HG03135 (cell line): ENCODE measurements at regions not wholly inside any gene's neighbourhood (a gene's known extent, or its start where the extent isn't known, plus 50 kb on each side); places are given as distances from the start of the nearest gene placed in this dataset.

ENCODE experiments used
- ATAC-seq: cut with Tn5 transposase; IDR thresholded peaks from one replicate; pipeline ENCODE4 v1.9.1; 2021; ENCODE audit warnings: mild to moderate bottlenecking, moderate library complexity; ENCODE audit not compliant: unreplicated experiment

- ATAC-seq: no peak
Observed at GRCh38 chr12:47561746-47562145, 144.1 kb downstream of the RPAP3 start.

- no peak for ATAC-seq
Observed at GRCh38 chr12:47560415-47560814, 145.4 kb downstream of the RPAP3 start.

DNA sequence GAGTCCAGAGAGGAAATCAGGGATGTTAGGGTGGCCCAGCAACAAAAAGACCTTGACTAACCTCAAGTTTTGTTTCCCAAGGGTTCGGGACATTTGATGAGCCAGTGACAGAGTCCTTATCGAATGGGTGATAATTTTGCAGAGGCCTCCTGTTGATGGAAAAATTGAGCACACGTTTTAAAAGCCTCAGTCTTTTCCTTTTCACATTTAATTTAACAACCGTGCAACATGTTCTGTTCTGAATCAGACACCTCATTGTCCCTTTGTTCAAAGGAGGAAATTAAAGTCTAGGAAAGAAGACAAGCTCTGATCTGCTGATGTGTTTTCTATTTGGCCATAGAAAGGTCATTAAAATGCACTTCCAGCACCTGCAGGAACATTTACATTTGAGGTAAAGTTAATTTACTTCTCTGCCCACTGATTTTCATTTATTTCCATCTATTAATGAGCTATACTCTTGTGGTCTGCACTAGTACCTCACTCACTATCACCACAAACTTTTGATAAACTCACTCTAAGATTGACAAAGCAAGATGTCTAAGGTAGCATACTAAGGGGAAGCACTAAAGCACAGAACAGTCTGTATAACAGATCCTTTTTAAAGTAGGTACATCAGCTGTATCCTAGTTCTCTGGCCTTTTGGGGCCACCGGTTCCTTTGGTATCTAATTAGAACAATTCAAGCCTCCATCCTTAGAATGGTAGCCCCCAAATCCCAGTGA lies 147.0 kb downstream of the RPAP3 start:
- ATAC-seq: no peak

DNA sequence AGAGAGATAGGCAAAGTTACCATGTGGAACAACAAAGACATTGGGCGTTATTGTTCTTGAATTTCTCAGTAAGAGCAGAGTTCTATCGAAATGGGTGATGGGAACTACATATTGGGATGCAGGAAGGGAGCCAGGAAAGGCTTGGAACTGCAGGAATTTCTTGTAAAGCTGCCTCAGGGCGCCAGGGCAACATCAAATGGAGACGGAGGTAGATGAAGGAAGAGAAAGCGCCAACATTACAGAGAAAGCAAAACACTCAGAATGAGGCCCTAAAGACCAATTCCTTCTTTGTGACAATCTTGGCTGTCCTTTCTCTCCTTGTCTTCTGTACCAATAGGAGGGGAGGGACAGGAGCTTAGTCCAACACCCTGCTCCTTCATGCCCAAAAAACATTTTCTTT lies 148.4 kb downstream of the RPAP3 start:
- ATAC-seq: no peak

- no peak for ATAC-seq
Observed at GRCh38 chr12:47556261-47557030, 149.4 kb downstream of the RPAP3 start.

DNA sequence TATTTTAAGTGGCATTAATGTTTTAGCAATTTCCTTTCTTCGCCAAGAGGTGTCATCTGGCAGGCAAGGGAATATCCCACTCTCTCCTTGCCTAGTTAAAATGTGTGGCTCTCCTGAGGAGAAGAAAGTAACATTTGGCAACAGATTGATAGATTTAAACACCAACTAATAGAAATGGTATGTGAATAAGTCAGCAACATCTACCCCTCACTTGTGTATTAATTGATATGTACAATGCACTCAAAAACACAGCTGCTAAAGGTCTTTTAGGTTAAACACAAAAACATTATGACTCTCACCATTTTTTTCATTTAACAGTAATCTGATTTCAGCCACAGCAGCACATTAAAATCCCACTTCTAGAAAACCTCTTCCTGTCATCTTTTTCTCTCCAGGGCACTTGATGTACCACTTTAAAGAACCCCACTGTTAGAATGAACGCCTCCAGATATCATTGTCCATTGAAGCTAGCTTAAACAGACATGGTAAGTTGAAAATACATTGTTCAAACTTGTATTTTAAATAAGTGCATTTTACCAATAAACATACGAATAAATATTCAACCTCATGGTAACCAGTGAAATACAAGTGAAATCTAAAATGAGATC lies 151.7 kb downstream of the RPAP3 start:
- ATAC-seq: no peak

DNA sequence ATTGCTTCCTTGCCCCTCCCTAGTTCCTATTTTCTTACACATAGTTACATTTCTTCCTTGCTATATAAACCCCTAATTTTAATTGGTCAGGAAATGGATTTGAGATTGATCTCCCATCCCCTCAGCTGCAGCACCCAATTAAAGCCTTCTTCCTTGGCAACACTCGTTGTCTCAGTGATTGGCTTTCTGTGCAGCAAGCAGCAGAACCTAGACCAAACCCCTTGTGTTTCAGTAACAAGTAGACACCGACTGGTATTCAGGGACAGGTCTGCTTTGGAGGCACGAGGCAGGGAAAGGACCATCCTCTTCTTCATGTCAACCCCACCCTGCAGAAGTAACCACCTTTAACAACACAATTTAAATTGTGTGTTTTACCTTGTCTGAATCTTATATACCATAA lies 152.6 kb downstream of the RPAP3 start:
- ATAC-seq: no peak

DNA sequence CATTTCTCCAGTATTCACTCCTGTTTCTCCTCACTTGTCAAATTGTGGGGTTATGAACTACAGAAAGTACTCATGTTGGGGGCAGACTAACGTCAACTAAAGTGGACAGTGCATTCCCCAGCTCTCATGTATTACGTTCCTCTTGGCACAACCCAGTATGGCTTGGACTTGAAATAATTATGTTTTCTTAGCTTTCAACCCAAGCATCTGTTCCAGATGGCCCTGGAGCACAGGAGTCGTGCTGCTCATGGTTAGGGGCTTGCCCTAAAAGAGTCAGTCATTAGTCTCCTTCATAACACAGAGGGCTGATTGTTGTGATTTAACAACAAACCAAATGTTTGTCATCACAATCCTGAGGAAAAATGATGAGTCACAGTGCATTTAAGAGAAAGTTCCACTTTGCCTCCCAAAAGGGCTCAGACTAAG lies 154.4 kb downstream of the RPAP3 start:
- no peak for ATAC-seq

- no peak for ATAC-seq
Observed at GRCh38 chr12:47549258-47549657, 156.6 kb downstream of the RPAP3 start.

- ATAC-seq: no peak
Observed at GRCh38 chr12:47548401-47548800, 157.4 kb downstream of the RPAP3 start.

GRCh38 chr12:47547077-47547476 lies 158.8 kb downstream of the RPAP3 start:
- ATAC-seq: no peak

DNA sequence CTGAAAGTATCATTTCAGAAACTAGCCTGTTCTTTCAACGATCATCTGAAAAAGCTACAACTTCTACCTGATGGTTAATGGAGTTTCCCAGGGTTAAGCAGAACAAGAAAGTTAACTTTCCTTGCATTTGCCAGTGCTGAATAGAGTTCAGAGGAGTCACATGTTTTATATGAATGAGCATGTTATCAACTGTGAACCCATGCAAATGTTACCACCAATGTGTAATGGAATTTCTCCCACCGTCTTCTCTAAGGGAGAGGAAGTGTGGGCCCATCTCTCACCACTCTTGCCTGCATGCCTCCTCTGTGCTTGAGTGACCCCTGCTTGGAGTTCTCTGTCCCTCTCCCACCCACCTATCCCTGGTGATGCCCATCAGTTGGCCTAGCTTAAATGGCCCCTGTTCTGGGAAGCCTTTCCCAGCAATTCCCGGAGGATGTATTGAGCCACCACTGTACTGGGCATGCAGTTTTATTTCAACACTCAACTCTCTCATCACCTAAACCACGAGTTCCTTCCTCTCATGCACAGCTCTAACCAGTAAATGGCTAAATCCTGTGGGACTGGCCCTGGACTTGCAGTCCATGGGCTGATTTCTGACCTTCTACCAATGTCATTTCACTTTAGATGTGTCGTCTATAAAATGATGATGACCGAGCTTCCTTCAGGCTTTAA lies 159.8 kb downstream of the RPAP3 start:
- no peak for ATAC-seq

GRCh38 chr12:47534695-47535094 lies 171.1 kb downstream of the RPAP3 start:
- no peak for ATAC-seq

DNA sequence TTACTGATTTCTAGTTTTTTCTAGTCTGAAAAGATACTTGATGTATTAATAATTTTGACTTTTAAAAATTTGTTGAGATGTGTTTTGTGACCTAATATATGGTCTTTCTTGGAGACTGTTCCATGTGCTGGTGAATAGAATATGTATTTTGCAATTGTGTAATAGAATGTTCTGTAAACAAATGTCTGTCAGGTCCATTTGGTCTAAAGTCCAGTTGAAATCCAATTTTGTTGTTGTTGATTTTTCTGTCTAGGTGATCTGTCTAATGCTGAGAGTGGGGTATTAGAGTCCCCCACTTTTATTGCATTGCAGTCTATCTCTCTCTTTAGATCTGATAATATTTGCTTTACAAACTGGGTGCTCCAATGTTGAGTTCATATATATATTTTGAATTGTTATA lies 175.8 kb downstream of the RPAP3 start:
- ATAC-seq: no peak

- no peak for ATAC-seq
Observed at GRCh38 chr12:47527816-47528215, 178.0 kb downstream of the RPAP3 start.

DNA sequence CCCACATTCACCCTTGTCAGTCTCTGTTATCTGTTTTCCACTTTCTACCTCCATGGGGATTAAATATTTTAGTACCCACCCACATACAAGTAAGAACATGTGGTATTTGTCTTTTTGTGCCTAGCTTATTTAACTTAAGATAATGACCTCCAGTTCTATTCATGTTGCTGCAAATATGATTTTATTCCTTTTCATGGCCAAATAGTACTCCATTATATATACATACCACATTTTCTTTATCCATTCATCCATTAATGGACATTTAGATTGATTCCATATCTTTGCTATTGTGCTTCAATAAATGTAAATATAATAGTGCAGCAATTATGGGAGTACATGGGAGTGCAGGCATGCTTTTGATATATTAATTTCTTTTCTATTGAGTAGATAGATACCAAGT lies 185.8 kb downstream of the RPAP3 start:
- ATAC-seq: no peak

DNA sequence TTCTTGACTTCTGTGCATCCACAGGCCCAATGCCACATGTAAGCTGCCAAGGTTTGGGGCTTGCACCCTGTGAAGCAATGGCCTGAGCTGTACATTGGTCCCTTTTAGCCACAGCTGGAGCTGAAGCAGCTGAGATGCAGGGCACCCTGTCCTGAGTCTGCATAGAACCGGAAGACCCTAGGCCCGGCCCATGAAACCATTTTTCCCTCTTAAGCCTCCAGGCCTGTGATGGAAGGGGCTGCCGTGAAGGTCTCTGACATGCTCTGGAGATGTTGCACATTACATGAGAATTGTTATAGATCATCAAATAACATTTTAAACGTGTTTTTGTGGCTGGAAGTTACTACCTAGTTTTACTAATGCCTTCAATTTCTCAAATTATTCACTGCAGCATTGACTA lies 188.7 kb downstream of the RPAP3 start:
- no peak for ATAC-seq

DNA sequence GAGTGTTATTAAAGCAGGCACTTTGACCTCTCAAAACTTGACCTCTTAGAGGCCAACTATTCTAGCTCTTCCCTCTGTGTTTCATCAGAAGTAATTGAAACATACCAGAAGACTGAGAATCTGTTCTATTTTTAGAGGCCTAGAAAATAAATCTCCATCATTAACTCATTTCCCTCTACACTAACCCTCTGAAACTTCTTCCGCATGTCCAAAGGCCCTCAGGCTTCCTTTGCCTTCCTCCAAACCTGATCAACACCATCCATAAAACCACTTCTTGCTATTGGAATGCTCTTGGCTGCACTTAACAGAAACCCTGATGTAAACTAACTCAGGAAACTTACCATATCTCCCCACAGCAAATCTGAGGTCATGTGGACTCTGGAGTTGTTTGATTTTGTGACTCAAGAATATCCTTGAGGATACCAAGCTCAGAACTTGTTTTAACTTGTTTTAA lies 196.4 kb downstream of the RPAP3 start:
- no peak for ATAC-seq

DNA sequence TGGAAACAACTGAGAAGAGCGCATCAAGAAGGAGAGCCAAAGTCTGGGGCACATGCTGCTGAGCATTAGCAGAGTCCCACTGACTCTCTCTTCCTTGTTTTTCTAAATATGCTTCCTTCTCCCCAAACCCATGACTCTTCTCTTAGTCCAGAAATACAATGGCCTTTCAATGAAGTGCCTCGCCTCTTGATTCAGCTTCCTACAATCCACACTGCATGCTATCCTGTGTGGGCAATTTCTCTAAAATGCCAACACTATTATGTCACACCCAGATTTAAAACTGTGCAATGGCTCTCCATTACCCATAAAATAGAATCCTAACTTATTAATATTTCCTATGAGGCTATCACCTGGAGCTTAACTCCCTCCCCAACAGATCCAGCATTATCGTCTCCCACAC lies 198.6 kb downstream of the RPAP3 start:
- no peak for ATAC-seq

DNA sequence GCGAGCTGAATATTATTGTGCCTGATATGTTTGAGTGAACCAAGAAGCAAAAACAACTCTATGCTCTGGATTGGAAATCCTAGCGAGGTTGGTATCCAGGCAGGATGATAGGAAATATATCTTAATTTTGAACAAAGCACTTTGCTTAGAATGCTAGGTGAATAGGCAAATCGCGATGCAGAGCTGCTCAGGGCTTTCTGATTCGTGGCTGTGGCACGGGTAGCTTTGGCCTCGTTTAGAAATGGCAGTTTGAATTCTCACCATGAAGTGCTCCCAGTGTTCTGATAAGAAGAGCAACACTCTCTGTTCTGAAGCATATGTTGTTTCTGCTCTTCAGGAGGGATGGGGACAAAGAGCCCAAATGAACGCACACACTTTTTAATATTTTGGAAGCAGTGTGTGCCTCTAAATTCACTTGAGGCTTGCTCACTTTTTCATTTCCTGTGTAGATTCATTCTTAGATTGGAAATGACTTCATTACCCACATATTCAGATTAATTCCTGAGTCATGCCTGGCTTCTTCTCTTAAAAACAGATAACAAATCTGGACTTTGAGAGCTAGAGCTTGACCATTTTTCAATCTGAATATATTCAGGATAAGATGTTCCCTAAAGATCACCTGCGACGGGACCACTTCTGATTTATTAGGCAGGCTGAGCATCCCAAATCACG lies 200.9 kb downstream of the RPAP3 start:
- no peak for ATAC-seq

GRCh38 chr12:47493801-47494200 lies 212.0 kb downstream of the RPAP3 start:
- ATAC-seq: no peak
